DND-41 (cell line): ENCODE measurements at regions not wholly inside any gene's neighbourhood (a gene's known extent, or its start where the extent isn't known, plus 50 kb on each side); places are given as distances from the start of the nearest gene placed in this dataset.

Experiments used
- ATAC-seq: fragments of 200-7000 bp; cut with Tn5 transposase; 3 replicates; pipeline ENCODE4 v1.9.1; 2021; ENCODE audit warnings: low read depth; ENCODE audit not compliant: insufficient read depth
- DNase-seq: peaks from one replicate; pipeline ENCODE4 v3.0.0-alpha.2; 2020
- H2AFZ ChIP-seq: 2 replicates; pipeline ENCODE4 v1.6.0; 2012; ENCODE audit warnings: low read depth, low read length
- H3K27ac ChIP-seq: 2 replicates; pipeline ENCODE4 v1.5.1; 2012; ENCODE audit warnings: low read length, inconsistent platforms
- H3K27me3 ChIP-seq: fragments of 200-600 bp; sonication (generic); 2 replicates; pipeline ENCODE4 v1.6.0; 2012; ENCODE audit warnings: low read length, mild to moderate bottlenecking, inconsistent platforms; ENCODE audit not compliant: insufficient read depth, poor library complexity
- H3K36me3 ChIP-seq: 2 replicates; pipeline ENCODE4 v1.5.1; 2012; ENCODE audit warnings: low read length, inconsistent platforms; ENCODE audit not compliant: insufficient read depth
- H3K4me1 ChIP-seq: 2 replicates; pipeline ENCODE4 v1.5.1; 2012; ENCODE audit warnings: mild to moderate bottlenecking, low read length; ENCODE audit not compliant: insufficient read depth
- H3K4me2 ChIP-seq: 2 replicates; pipeline ENCODE4 v1.6.0; 2012; ENCODE audit warnings: mild to moderate bottlenecking, moderate library complexity, low read length, inconsistent platforms; ENCODE audit not compliant: insufficient read depth
- H3K4me3 ChIP-seq, 2 experiments: fragments of 200-600 bp in 1 of 2; shearing (Covaris generic) in 1 of 2; 2 replicates each; pipeline ENCODE4 v1.5.1; 2012 to 2016; ENCODE audit warnings: inconsistent platforms in 2 of 2, low read length in 2 of 2, mild to moderate bottlenecking in 2 of 2, low read depth in 1 of 2, moderate library complexity in 1 of 2
- H3K79me2 ChIP-seq: 2 replicates; pipeline ENCODE4 v1.6.0; 2012; ENCODE audit warnings: low read length, inconsistent platforms; ENCODE audit not compliant: insufficient read depth
- H3K9ac ChIP-seq: 2 replicates; pipeline ENCODE4 v1.6.0; 2012; ENCODE audit warnings: low read depth, mild to moderate bottlenecking, inconsistent platforms, low read length, moderate library complexity
- H3K9me3 ChIP-seq: 2 replicates; pipeline ENCODE4 v1.5.1; 2012; ENCODE audit warnings: low read length, moderate library complexity, mild to moderate bottlenecking, inconsistent platforms; ENCODE audit not compliant: insufficient read depth, severe bottlenecking
- H4K20me1 ChIP-seq: 2 replicates; pipeline ENCODE4 v1.6.0; 2012; ENCODE audit warnings: low read length; ENCODE audit not compliant: insufficient read depth
- EZH2 ChIP-seq: IDR thresholded peaks from 3 replicates; pipeline ENCODE4 v1.6.1; 2012; ENCODE audit warnings: borderline replicate concordance, low read depth, mild to moderate bottlenecking, moderate library complexity, low read length, inconsistent platforms; ENCODE audit not compliant: severe bottlenecking
- TF ChIP-seq, protein P1 (sequence below): IDR thresholded peaks from 2 replicates; pipeline ENCODE4 v1.5.1; 2012; ENCODE audit warnings: borderline replicate concordance, low read length, moderate library complexity, mild to moderate bottlenecking; ENCODE audit not compliant: poor library complexity, severe bottlenecking; ENCODE audit errors: extremely low read depth

GRCh38 chr17:63165400-63165799 lies 199.4 kb downstream of the TANC2 start:
- Histone ChIP-seq H2AFZ (no peak overlapping the region), H3K4me1 (no peaks in the 10 kb centered on the region), H3K4me3 (no peak overlapping the region), H4K20me1 (no peaks in the 10 kb centered on the region), H3K27me3 (no peaks in the 10 kb centered on the region), H3K36me3 (no peaks in the 10 kb centered on the region), H3K9me3 (no peaks in the 10 kb centered on the region), H3K9ac (no peak overlapping the region), H3K4me2 (no peak overlapping the region), H3K27ac (no peak overlapping the region), H3K79me2 (no peaks in the 10 kb centered on the region)
- no peak for TF ChIP-seq EZH2
- TF ChIP-seq, protein P1, sequence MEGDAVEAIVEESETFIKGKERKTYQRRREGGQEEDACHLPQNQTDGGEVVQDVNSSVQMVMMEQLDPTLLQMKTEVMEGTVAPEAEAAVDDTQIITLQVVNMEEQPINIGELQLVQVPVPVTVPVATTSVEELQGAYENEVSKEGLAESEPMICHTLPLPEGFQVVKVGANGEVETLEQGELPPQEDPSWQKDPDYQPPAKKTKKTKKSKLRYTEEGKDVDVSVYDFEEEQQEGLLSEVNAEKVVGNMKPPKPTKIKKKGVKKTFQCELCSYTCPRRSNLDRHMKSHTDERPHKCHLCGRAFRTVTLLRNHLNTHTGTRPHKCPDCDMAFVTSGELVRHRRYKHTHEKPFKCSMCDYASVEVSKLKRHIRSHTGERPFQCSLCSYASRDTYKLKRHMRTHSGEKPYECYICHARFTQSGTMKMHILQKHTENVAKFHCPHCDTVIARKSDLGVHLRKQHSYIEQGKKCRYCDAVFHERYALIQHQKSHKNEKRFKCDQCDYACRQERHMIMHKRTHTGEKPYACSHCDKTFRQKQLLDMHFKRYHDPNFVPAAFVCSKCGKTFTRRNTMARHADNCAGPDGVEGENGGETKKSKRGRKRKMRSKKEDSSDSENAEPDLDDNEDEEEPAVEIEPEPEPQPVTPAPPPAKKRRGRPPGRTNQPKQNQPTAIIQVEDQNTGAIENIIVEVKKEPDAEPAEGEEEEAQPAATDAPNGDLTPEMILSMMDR: no peak
- DNase-seq: no peak
- no peak for ATAC-seq

DNA sequence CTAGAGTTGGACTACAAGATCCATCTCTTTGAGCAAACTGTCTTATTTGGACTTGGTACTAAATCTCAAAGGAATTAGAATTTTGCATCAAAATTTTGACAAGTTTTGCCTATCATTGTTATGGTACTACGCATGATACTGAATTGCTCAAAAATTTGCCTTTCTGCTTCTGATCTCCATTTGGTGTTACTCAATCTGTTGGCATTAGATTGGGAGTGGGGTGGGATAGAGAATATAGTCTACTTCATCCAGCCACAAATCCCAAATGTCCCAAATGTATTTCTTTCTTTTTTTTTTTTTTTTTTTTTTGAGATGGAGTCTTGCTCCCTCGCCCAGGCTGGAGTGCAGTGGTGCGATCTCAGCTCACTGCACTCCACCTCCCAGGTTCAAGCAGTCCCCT lies 204.8 kb downstream of the TANC2 start:
- no peak overlapping the region for H3K9ac ChIP-seq
- H2AFZ ChIP-seq: no peak overlapping the region
- ATAC-seq: no peak
- H3K27ac ChIP-seq: no peak overlapping the region
- no peaks in the 10 kb centered on the region for H4K20me1 ChIP-seq
- H3K36me3 ChIP-seq: no peaks in the 10 kb centered on the region
- no peak overlapping the region for H3K4me3 ChIP-seq
- no peaks in the 10 kb centered on the region for H3K4me1 ChIP-seq
- no peak overlapping the region for H3K4me2 ChIP-seq
- H3K9me3 ChIP-seq: no peaks in the 10 kb centered on the region
- no peak for DNase-seq
- TF ChIP-seq, protein P1: no peak
- no peak for TF ChIP-seq EZH2
- H3K27me3 ChIP-seq: no peaks in the 10 kb centered on the region
- no peaks in the 10 kb centered on the region for H3K79me2 ChIP-seq

DNA sequence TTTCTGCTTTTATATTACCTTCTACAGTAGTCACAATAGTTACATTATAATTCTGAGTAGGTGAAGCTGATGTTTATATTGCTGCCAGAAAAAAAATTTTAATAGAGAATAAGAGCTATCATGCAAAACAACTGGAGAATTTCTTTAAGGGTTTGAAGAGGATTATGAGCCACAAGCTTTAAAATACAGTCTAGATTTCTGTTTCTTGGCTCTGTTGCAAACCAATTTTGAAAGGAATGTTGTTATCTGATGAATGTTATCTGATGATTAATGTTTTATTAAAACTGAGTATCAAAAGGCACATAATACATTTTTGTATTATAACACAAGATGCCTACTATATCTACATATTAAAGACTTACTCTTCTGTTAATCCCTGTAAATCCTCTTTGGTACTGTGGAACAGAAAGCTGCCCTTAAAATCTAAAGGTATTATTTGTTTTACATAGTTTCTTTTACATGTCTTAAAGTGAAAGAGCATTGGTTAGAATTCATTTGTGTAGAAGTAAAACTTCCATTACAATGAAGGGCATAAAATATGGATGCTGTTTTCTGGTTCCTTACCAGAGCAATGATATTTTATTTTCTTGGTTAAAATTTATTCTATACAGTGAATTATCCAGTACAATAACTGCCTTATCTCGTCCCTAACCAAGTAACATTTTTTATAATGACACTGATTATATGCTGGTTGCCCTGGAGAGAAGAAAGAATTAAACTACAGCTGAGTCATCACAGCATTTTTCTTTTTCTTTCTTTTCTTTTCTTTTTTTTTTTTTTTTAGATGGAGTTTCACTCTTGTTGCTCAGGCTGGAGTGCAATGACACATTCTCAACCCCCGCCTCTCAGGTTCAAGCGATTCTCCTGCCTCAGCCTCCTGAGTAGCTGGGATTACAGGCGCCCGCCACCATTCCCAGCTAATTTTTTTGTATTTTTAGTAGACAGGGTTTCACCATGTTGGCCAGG lies 205.7 kb downstream of the TANC2 start:
- no peaks in the 10 kb centered on the region for H4K20me1 ChIP-seq
- no peaks in the 10 kb centered on the region for H3K79me2 ChIP-seq
- no peak overlapping the region for H3K27ac ChIP-seq
- no peak overlapping the region for H3K9ac ChIP-seq
- TF ChIP-seq, protein P1: no peak
- TF ChIP-seq EZH2: no peak
- no peaks in the 10 kb centered on the region for H3K36me3 ChIP-seq
- H2AFZ ChIP-seq: no peak overlapping the region
- H3K4me1 ChIP-seq: no peaks in the 10 kb centered on the region
- no peak for DNase-seq
- H3K4me3 ChIP-seq: no peak overlapping the region
- H3K9me3 ChIP-seq: no peaks in the 10 kb centered on the region
- no peaks in the 10 kb centered on the region for H3K27me3 ChIP-seq
- no peak overlapping the region for H3K4me2 ChIP-seq
- no peak for ATAC-seq
